A549 (cell line): ENCODE measurements at regions not wholly inside any gene's neighbourhood (a gene's known extent, or its start where the extent isn't known, plus 50 kb on each side); places are given as distances from the start of the nearest gene placed in this dataset.

Experiments
- ATAC-seq, 2 experiments: fragments of 200-7000 bp in 1 of 2; fragments of >200 bp in 1 of 2; cut with Nextera tagmentation in 1 of 2; cut with Tn5 transposase in 1 of 2; 3 replicates each; pipeline versions ENCODE4 v1.8.0 to v1.9.1; 2018 to 2020; ENCODE audit warnings: mild to moderate bottlenecking in 1 of 2, moderate library complexity in 1 of 2
- CTCF ChIA-PET: fragments of 300-600 bp; sonication (Branson Sonifier 250); formaldehyde crosslinking; extraction: SDS; loops from one replicate; lab custom pipeline; 2021; ENCODE audit warnings: antibody characterized with exemption, inconsistent platforms; lab: Yijun Ruan, JAX
- POLR2A ChIA-PET: fragments of 350-600 bp; formaldehyde crosslinking; extraction: SDS; loops from one replicate; lab custom pipeline; 2021; ENCODE audit warnings: antibody characterized with exemption, inconsistent platforms; lab: Yijun Ruan, JAX
- DNase-seq, 2 experiments: peaks; one replicate each; pipeline versions ENCODE4 v3.0.0 to v3.0.0-alpha.2; 2011 to 2016; ENCODE audit warnings: low read depth in 1 of 2, low spot score in 1 of 2
- FAIRE-seq: peaks from 2 replicates; lab custom pipeline; 2011; peaks lifted over from hg19 to GRCh38; lab: Jason Lieb, UNC
- H3K27ac ChIP-seq, 2 experiments: fragments of >200 bp; sonication (Bioruptor Twin); formaldehyde crosslinking; 3 replicates each; pipeline ENCODE4 v1.5.1; 2016 to 2017
- H3K4me1 ChIP-seq: fragments of >200 bp; sonication (Bioruptor Twin); formaldehyde crosslinking; 3 replicates; pipeline ENCODE4 v1.6.1; 2016
- H3K4me2 ChIP-seq: fragments of >200 bp; sonication (Bioruptor Twin); formaldehyde crosslinking; 3 replicates; pipeline ENCODE4 v1.6.1; 2016
- H3K4me3 ChIP-seq: fragments of >200 bp; sonication (Bioruptor Twin); formaldehyde crosslinking; 3 replicates; pipeline ENCODE4 v1.5.1; 2016
- H3K9me3 ChIP-seq: fragments of >200 bp; sonication (Bioruptor Twin); formaldehyde crosslinking; 3 replicates; pipeline ENCODE4 v1.6.1; 2016
- BHLHE40 ChIP-seq: IDR thresholded peaks from 2 replicates; pipeline ENCODE4 v1.6.1; 2012; ENCODE audit warnings: low read depth, low read length, inconsistent platforms
- CBX2 ChIP-seq: fragments of 200-600 bp; sonication (generic); IDR thresholded peaks from 2 replicates; pipeline ENCODE4 v1.6.1; 2016; ENCODE audit warnings: low read depth, mild to moderate bottlenecking, borderline replicate concordance
- CBX8 ChIP-seq: fragments of 200-600 bp; sonication (generic); IDR thresholded peaks from 2 replicates; pipeline ENCODE4 v1.6.1; 2016
- CHD4 ChIP-seq: fragments of 200-600 bp; sonication (generic); IDR thresholded peaks from 2 replicates; pipeline ENCODE4 v1.6.1; 2016; ENCODE audit warnings: antibody characterized with exemption, mild to moderate bottlenecking, borderline replicate concordance
- EHF ChIP-seq: fragments of 250-450 bp; sonication (Bioruptor Pico); IDR thresholded peaks from 2 replicates; pipeline ENCODE4 v1.5.0; 2020; ENCODE audit warnings: mild to moderate bottlenecking
- ESRRA ChIP-seq: fragments of 150-350 bp; IDR thresholded peaks from 2 replicates; pipeline ENCODE4 v1.6.1; 2014; ENCODE audit warnings: mild to moderate bottlenecking, low read length, borderline replicate concordance
- FOSL2 ChIP-seq, 2 experiments: fragments of 450-650 bp in 1 of 2; fragments of >200 bp in 1 of 2; sonication (Bioruptor Twin) in 1 of 2; formaldehyde crosslinking; IDR thresholded peaks; 2 replicates each; pipeline versions ENCODE4 v1.5.0 to v1.6.1; 2016 to 2020; ENCODE audit warnings: mild to moderate bottlenecking in 1 of 2, moderate library complexity in 1 of 2
- GATA3 ChIP-seq: IDR thresholded peaks from 2 replicates; pipeline ENCODE4 v1.6.1; 2012; ENCODE audit warnings: borderline replicate concordance
- HDAC2 ChIP-seq: fragments of 200-600 bp; sonication (generic); IDR thresholded peaks from 2 replicates; pipeline ENCODE4 v1.6.1; 2016
- HEYL ChIP-seq: fragments of 250-450 bp; sonication (Bioruptor Pico); IDR thresholded peaks from 2 replicates; pipeline ENCODE4 v1.8.0; 2021; ENCODE audit warnings: mild to moderate bottlenecking, moderate library complexity
- JUNB ChIP-seq: fragments of >200 bp; sonication (Bioruptor Twin); formaldehyde crosslinking; IDR thresholded peaks from 2 replicates; pipeline ENCODE4 v1.6.1; 2016
- KDM5A ChIP-seq: fragments of 200-600 bp; sonication (generic); IDR thresholded peaks from 2 replicates; pipeline ENCODE4 v1.6.1; 2016; ENCODE audit warnings: antibody characterized with exemption, mild to moderate bottlenecking
- MYC ChIP-seq: IDR thresholded peaks from 2 replicates; pipeline ENCODE4 v1.6.1; 2012; ENCODE audit warnings: mild to moderate bottlenecking, inconsistent platforms, low read length, improper control_type of control experiment, borderline replicate concordance
- NR3C1 ChIP-seq: fragments of >200 bp; sonication (Bioruptor Twin); formaldehyde crosslinking; IDR thresholded peaks from 3 replicates; pipeline ENCODE4 v1.6.1; 2017
- POLR2A ChIP-seq: IDR thresholded peaks from 2 replicates; pipeline ENCODE4 v1.6.1; 2012; ENCODE audit warnings: mild to moderate bottlenecking, low read length
- RAD21 ChIP-seq, 2 experiments: fragments of >200 bp in 1 of 2; sonication (Bioruptor Twin) in 1 of 2; formaldehyde crosslinking in 1 of 2; IDR thresholded peaks in 1 of 2; conservative IDR thresholded peaks in 1 of 2; 2 replicates in 1 of 2; 3 replicates in 1 of 2; pipeline ENCODE4 v1.6.1; 2012 to 2018; ENCODE audit warnings: inconsistent platforms in 1 of 2
- SMC3 ChIP-seq: fragments of >200 bp; sonication (Bioruptor Twin); formaldehyde crosslinking; IDR thresholded peaks from 3 replicates; pipeline ENCODE4 v1.6.1; 2018; ENCODE audit warnings: inconsistent platforms
- TFCP2L1 ChIP-seq: fragments of 250-450 bp; sonication (Bioruptor Pico); IDR thresholded peaks from 2 replicates; pipeline ENCODE4 v1.5.0; 2021; ENCODE audit warnings: mild to moderate bottlenecking
- ZC3H11A ChIP-seq: fragments of 450-650 bp; IDR thresholded peaks from 2 replicates; pipeline ENCODE4 v1.6.1; 2014; ENCODE audit warnings: antibody characterized with exemption, mild to moderate bottlenecking
- WGBS: methylation state at CpG from one replicate; pipeline ENCODE4 v1.1.6; 2017; ENCODE audit errors: missing lambda C conversion rate; 5-methylcytosine and 5-hydroxymethylcytosine counted together
- TF ChIP-seq, protein P1 (sequence below): fragments of 450-650 bp; IDR thresholded peaks from 2 replicates; pipeline ENCODE4 v1.6.1; 2014; ENCODE audit warnings: antibody characterized with exemption
- TF ChIP-seq, protein P2 (sequence below): fragments of >200 bp; sonication (Bioruptor Twin); formaldehyde crosslinking; IDR thresholded peaks from 2 replicates; pipeline ENCODE4 v1.6.1; 2016
- TF ChIP-seq, protein P3 (sequence below): fragments of 250-450 bp; sonication (Bioruptor Pico); IDR thresholded peaks from 2 replicates; pipeline ENCODE4 v1.5.0; 2020; ENCODE audit warnings: low read depth, mild to moderate bottlenecking, moderate library complexity
- TF ChIP-seq, protein P4 (sequence below): fragments of 200-600 bp; sonication (generic); IDR thresholded peaks from 2 replicates; pipeline ENCODE4 v1.6.1; 2016; ENCODE audit warnings: antibody characterized with exemption, mild to moderate bottlenecking, moderate library complexity
- TF ChIP-seq, protein P5 (sequence below): fragments of >200 bp; sonication (Bioruptor Twin); formaldehyde crosslinking; IDR thresholded peaks from 3 replicates; pipeline ENCODE4 v1.5.1; 2016
- TF ChIP-seq, protein P6 (sequence below): fragments of 150-350 bp; IDR thresholded peaks from 2 replicates; pipeline ENCODE4 v1.6.1; 2014; ENCODE audit warnings: low read depth, mild to moderate bottlenecking, low read length

DNA sequence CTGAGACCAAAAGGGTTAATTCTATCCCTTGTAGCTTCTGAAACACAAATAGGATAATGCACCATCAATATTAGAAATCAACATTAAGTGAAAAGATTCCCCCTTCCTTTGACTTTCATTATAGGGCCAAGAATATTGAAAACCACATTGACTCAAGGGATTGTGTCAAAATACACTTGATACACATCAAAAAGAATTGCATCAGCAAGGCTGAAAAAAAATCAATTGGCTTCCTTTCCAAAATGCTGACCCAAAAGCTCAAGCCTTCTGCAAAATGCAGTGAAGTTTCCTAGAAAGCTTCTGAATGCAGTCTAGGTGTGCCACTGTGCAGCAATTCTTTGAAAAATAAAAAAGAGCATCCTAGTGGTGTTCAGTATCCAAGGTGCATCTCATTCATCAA lies 674.4 kb downstream of the TOX3 start:
- TF ChIP-seq CBX8 = no peak
- no peak for TF ChIP-seq NR3C1
- TF ChIP-seq, protein P1, sequence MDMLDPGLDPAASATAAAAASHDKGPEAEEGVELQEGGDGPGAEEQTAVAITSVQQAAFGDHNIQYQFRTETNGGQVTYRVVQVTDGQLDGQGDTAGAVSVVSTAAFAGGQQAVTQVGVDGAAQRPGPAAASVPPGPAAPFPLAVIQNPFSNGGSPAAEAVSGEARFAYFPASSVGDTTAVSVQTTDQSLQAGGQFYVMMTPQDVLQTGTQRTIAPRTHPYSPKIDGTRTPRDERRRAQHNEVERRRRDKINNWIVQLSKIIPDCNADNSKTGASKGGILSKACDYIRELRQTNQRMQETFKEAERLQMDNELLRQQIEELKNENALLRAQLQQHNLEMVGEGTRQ = no peak
- TF ChIP-seq HDAC2 = no peak
- no peak for TF ChIP-seq CBX2
- TF ChIP-seq, protein P2, sequence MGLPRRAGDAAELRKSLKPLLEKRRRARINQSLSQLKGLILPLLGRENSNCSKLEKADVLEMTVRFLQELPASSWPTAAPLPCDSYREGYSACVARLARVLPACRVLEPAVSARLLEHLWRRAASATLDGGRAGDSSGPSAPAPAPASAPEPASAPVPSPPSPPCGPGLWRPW = no peak
- no peak for TF ChIP-seq KDM5A
- no peak for TF ChIP-seq ESRRA
- TF ChIP-seq GATA3 = no peak
- TF ChIP-seq POLR2A = no peak
- TF ChIP-seq TFCP2L1 (CRISPR knock-in tag) = no peak
- TF ChIP-seq, protein P3, sequence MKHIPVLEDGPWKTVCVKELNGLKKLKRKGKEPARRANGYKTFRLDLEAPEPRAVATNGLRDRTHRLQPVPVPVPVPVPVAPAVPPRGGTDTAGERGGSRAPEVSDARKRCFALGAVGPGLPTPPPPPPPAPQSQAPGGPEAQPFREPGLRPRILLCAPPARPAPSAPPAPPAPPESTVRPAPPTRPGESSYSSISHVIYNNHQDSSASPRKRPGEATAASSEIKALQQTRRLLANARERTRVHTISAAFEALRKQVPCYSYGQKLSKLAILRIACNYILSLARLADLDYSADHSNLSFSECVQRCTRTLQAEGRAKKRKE (CRISPR knock-in tag) = no peak
- TF ChIP-seq FOSL2 (IDR thresholded peaks at IDR 0.05) = no peak
- TF ChIP-seq FOSL2 (CRISPR knock-in tag; IDR thresholded peaks at IDR 0.05) = no peak
- TF ChIP-seq SMC3 = no peak
- TF ChIP-seq MYC = no peak
- TF ChIP-seq, protein P4, sequence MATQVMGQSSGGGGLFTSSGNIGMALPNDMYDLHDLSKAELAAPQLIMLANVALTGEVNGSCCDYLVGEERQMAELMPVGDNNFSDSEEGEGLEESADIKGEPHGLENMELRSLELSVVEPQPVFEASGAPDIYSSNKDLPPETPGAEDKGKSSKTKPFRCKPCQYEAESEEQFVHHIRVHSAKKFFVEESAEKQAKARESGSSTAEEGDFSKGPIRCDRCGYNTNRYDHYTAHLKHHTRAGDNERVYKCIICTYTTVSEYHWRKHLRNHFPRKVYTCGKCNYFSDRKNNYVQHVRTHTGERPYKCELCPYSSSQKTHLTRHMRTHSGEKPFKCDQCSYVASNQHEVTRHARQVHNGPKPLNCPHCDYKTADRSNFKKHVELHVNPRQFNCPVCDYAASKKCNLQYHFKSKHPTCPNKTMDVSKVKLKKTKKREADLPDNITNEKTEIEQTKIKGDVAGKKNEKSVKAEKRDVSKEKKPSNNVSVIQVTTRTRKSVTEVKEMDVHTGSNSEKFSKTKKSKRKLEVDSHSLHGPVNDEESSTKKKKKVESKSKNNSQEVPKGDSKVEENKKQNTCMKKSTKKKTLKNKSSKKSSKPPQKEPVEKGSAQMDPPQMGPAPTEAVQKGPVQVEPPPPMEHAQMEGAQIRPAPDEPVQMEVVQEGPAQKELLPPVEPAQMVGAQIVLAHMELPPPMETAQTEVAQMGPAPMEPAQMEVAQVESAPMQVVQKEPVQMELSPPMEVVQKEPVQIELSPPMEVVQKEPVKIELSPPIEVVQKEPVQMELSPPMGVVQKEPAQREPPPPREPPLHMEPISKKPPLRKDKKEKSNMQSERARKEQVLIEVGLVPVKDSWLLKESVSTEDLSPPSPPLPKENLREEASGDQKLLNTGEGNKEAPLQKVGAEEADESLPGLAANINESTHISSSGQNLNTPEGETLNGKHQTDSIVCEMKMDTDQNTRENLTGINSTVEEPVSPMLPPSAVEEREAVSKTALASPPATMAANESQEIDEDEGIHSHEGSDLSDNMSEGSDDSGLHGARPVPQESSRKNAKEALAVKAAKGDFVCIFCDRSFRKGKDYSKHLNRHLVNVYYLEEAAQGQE = no peak
- TF ChIP-seq JUNB = no peak
- TF ChIP-seq BHLHE40 = no peak
- no peak for TF ChIP-seq ZC3H11A
- TF ChIP-seq, all 56 proteins: peak for 0
- no peak overlapping the region for H3K4me2 ChIP-seq
- FAIRE-seq (no peak), ATAC-seq (no peak), DNase-seq (no peak)
- no peaks in the 10 kb centered on the region for H3K4me1 ChIP-seq
- no peak overlapping the region for H3K4me3 ChIP-seq
- ChIA-PET POLR2A (no interaction called here), CTCF (interaction anchor here (1.2 to 1.3 kb wide), 2 partner anchors 19 to 110 kb away, joined by 3 to 4 read pairs; no protein-coding TSS in a partner anchor)
- no peak overlapping the region for H3K27ac ChIP-seq
- no peaks in the 10 kb centered on the region for H3K9me3 ChIP-seq

DNA sequence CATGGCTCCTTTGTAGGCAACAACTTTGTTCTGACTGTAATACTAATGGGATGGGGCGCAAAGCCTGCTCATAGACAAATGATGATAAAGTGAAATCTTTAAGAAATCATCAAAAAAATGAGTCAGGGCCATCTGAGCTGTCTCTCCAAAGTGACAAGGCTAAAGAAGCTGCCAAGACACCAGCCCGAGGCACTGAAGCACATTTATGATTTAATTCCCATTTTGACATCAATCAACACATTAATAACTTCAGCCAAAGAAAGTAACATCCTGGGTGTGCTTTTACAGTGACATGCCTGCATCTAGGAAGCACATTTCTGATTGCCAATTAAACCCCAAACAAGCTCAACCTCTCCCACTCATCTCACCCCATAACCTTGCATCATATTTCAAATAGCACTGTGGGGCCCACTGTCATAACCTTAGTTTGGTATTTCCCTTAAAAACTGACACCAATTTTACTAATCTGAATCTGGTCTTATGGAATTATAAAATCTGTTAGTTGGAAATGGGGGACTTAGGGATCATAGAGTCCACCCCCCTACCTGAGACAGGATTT lies 676.6 kb downstream of the TOX3 start:
- no peaks in the 10 kb centered on the region for H3K4me1 ChIP-seq
- ChIA-PET POLR2A (no interaction called here), CTCF (no interaction called here)
- ATAC-seq = no peak
- no peak overlapping the region for H3K4me2 ChIP-seq
- no peak overlapping the region for H3K4me3 ChIP-seq
- WGBS = 14% methylated on average over 2 of the region's 2 CpGs
- no peaks in the 10 kb centered on the region for H3K9me3 ChIP-seq
- no peak overlapping the region for H3K27ac ChIP-seq
- no peak for DNase-seq
- FAIRE-seq = no peak
- TF ChIP-seq HDAC2 (no peak), HEYL (CRISPR knock-in tag) (no peak), CHD4 (no peak), ZC3H11A (no peak), CBX8 (no peak), FOSL2 (IDR thresholded peaks at IDR 0.05) (no peak), FOSL2 (CRISPR knock-in tag; IDR thresholded peaks at IDR 0.05) (no peak), RAD21 (conservative IDR thresholded peaks at IDR 0.05 in 1 of 2, IDR thresholded peaks at IDR 0.05 in 1 of 2) (no peak), TFCP2L1 (CRISPR knock-in tag) (no peak), EHF (CRISPR knock-in tag) (no peak)
- TF ChIP-seq, protein P5, sequence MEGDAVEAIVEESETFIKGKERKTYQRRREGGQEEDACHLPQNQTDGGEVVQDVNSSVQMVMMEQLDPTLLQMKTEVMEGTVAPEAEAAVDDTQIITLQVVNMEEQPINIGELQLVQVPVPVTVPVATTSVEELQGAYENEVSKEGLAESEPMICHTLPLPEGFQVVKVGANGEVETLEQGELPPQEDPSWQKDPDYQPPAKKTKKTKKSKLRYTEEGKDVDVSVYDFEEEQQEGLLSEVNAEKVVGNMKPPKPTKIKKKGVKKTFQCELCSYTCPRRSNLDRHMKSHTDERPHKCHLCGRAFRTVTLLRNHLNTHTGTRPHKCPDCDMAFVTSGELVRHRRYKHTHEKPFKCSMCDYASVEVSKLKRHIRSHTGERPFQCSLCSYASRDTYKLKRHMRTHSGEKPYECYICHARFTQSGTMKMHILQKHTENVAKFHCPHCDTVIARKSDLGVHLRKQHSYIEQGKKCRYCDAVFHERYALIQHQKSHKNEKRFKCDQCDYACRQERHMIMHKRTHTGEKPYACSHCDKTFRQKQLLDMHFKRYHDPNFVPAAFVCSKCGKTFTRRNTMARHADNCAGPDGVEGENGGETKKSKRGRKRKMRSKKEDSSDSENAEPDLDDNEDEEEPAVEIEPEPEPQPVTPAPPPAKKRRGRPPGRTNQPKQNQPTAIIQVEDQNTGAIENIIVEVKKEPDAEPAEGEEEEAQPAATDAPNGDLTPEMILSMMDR = no peak
- TF ChIP-seq, protein P4 = no peak
- TF ChIP-seq, protein P6, sequence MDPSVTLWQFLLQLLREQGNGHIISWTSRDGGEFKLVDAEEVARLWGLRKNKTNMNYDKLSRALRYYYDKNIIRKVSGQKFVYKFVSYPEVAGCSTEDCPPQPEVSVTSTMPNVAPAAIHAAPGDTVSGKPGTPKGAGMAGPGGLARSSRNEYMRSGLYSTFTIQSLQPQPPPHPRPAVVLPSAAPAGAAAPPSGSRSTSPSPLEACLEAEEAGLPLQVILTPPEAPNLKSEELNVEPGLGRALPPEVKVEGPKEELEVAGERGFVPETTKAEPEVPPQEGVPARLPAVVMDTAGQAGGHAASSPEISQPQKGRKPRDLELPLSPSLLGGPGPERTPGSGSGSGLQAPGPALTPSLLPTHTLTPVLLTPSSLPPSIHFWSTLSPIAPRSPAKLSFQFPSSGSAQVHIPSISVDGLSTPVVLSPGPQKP = no peak
